Prostate gland (tissue), 2 donors: ENCODE measurements at regions not wholly inside any gene's neighbourhood (a gene's known extent, or its start where the extent isn't known, plus 50 kb on each side); places are given as distances from the start of the nearest gene placed in this dataset.

Experiments
- CTCF ChIP-seq, 4 experiments: fragments of 200-600 bp in 2 of 4; fragments of 450-650 bp in 2 of 4; sonication (generic) in 2 of 4; IDR thresholded peaks; 1 replicate in 3 of 4; 2 replicates in 1 of 4; pipeline ENCODE4 v1.5.1; 2016 to 2019; ENCODE audit warnings: antibody characterized with exemption in 4 of 4, mild to moderate bottlenecking in 2 of 4, moderate library complexity in 2 of 4
- POLR2A ChIP-seq: fragments of 450-650 bp; IDR thresholded peaks from one replicate; pipeline ENCODE4 v1.6.1; 2016; ENCODE audit warnings: antibody characterized with exemption, mild to moderate bottlenecking
- POLR2AphosphoS5 ChIP-seq: sonication (generic); formaldehyde crosslinking; IDR thresholded peaks from one replicate; pipeline ENCODE4 v1.6.1; 2017; ENCODE audit warnings: antibody characterized with exemption

DNA sequence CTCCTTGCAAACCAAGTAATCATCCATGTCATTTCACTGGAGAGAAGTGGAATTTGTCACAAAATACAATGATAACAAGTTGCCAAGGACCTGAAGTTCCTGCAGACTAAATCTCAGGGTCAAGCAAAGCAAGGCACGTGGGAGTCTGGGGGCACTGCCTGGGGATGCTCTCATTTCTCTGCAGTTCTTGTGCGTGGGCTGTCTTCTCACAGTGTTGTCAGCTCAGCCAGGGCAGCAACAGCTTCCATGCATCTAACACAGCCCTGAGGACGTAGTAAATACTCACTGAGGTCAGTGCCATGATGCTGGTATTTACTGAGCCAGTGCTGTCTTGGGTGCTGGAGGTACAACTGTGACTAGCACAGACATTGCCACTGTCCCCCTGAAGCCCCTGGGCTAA lies 62.9 kb upstream of the CMKLR1 start:
- TF ChIP-seq CTCF (IDR thresholded peaks at IDR 0.05) (no peak), POLR2A (no peak), POLR2AphosphoS5 (no peak)
